ENCODE measurements at regions not wholly inside any gene's neighbourhood (a gene's known extent, or its start where the extent isn't known, plus 50 kb on each side); places are given as distances from the start of the nearest gene placed in this dataset.

GRCh38 chr1:227424159-227424680, 105.9 kb upstream of the CDC42BPA start:
- TF ChIP-seq, protein P1, sequence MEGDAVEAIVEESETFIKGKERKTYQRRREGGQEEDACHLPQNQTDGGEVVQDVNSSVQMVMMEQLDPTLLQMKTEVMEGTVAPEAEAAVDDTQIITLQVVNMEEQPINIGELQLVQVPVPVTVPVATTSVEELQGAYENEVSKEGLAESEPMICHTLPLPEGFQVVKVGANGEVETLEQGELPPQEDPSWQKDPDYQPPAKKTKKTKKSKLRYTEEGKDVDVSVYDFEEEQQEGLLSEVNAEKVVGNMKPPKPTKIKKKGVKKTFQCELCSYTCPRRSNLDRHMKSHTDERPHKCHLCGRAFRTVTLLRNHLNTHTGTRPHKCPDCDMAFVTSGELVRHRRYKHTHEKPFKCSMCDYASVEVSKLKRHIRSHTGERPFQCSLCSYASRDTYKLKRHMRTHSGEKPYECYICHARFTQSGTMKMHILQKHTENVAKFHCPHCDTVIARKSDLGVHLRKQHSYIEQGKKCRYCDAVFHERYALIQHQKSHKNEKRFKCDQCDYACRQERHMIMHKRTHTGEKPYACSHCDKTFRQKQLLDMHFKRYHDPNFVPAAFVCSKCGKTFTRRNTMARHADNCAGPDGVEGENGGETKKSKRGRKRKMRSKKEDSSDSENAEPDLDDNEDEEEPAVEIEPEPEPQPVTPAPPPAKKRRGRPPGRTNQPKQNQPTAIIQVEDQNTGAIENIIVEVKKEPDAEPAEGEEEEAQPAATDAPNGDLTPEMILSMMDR (IDR thresholded peaks at IDR 0.05): no peak
- TF ChIP-seq POLR2A (IDR thresholded peaks at IDR 0.05): no peak
